Stimulated activated CD4-positive, alpha-beta T cell treated with anti-CD3 and anti-CD28 coated beads, Interleukin-2, amount 100 ng/mL, for 24 hours (primary cell): ENCODE measurements at regions not wholly inside any gene's neighbourhood (a gene's known extent, or its start where the extent isn't known, plus 50 kb on each side); places are given as distances from the start of the nearest gene placed in this dataset.
"Not testable (repeated sequence)": the region's sequence is repeated elsewhere in the genome, so short reads cannot be mapped to it uniquely, and the experiment has no call there.

ENCODE experiments used
- DNase-seq, 2 donors: peaks; one replicate each; pipeline ENCODE4 v3.0.0-alpha.2; 2020

GRCh38 chr3:71928212-71928611 lies 143.3 kb upstream of the PROK2 start:
- DNase-seq, result no peak

GRCh38 chr3:71927505-71928066 lies 142.6 kb upstream of the PROK2 start:
- no peak for DNase-seq

GRCh38 chr3:71926616-71927015 lies 141.7 kb upstream of the PROK2 start:
- no peak for DNase-seq

GRCh38 chr3:71926262-71926600 lies 141.3 kb upstream of the PROK2 start:
- peak in 1 of 2 donors; percentile 11 for DNase-seq

- DNase-seq, result not testable (repeated sequence)
Observed at GRCh38 chr3:71925511-71926261, 140.7 kb upstream of the PROK2 start.

GRCh38 chr3:71924721-71925120 lies 139.8 kb upstream of the PROK2 start:
- no peak for DNase-seq

GRCh38 chr3:71921036-71921435 lies 136.1 kb upstream of the PROK2 start:
- no peak for DNase-seq

GRCh38 chr3:71919572-71919971 lies 134.6 kb upstream of the PROK2 start:
- no peak for DNase-seq

- DNase-seq, result no peak
Observed at GRCh38 chr3:71917545-71917944, 132.6 kb upstream of the PROK2 start.

- no peak for DNase-seq
Observed at GRCh38 chr3:71916747-71917369, 131.9 kb upstream of the PROK2 start.

GRCh38 chr3:71912839-71913495 lies 128.0 kb upstream of the PROK2 start:
- DNase-seq, result no peak

GRCh38 chr3:71910108-71910507 lies 125.2 kb upstream of the PROK2 start:
- no peak for DNase-seq

GRCh38 chr3:71907996-71908395 lies 123.0 kb upstream of the PROK2 start:
- DNase-seq, result no peak

GRCh38 chr3:71906976-71907375 lies 122.0 kb upstream of the PROK2 start:
- DNase-seq, result no peak

- DNase-seq, result no peak
Observed at GRCh38 chr3:71905426-71905825, 120.5 kb upstream of the PROK2 start.

GRCh38 chr3:71903936-71904335 lies 119.0 kb upstream of the PROK2 start:
- no peak for DNase-seq

- DNase-seq, result no peak
Observed at GRCh38 chr3:71903112-71903495, 118.2 kb upstream of the PROK2 start.

GRCh38 chr3:71902258-71903111 lies 117.5 kb upstream of the PROK2 start:
- no peak for DNase-seq

- DNase-seq, result no peak
Observed at GRCh38 chr3:71901645-71902044, 116.7 kb upstream of the PROK2 start.

GRCh38 chr3:71900057-71900456 lies 115.1 kb upstream of the PROK2 start:
- no peak for DNase-seq

GRCh38 chr3:71896751-71897150 lies 111.8 kb upstream of the PROK2 start:
- DNase-seq, result no peak

GRCh38 chr3:71893702-71894479 lies 108.9 kb upstream of the PROK2 start:
- DNase-seq, result no peak
